ENCODE measurements at regions not wholly inside any gene's neighbourhood (a gene's known extent, or its start where the extent isn't known, plus 50 kb on each side); places are given as distances from the start of the nearest gene placed in this dataset.

- Histone ChIP-seq H3K9me3 (no peaks in the 10 kb centered on the region), H3K27ac (no peak overlapping the region), H3K4me1 (no peaks in the 10 kb centered on the region), H3K36me3 (no peaks in the 10 kb centered on the region), H3K4me3 (no peak overlapping the region), H3K27me3 (no peaks in the 10 kb centered on the region)
- TF ChIP-seq EP300 (IDR thresholded peaks at IDR 0.05): no peak
- no peak for TF ChIP-seq POLR2AphosphoS5 (IDR thresholded peaks at IDR 0.05)
- no peak for TF ChIP-seq CTCF (IDR thresholded peaks at IDR 0.05)
- no peak for TF ChIP-seq POLR2A (IDR thresholded peaks at IDR 0.05)
- DNase-seq: no peak
- WGBS, 2 donors: 93 to 94% methylated on average over 5 of the region's 5 CpGs
- no peak for ATAC-seq (ENCODE audit: low FRiP score in 2 of 2)
Measured at GRCh38 chr2:126403039-126403628, 252.8 kb upstream of the GYPC start.

GRCh38 chr2:126406267-126406666, 249.7 kb upstream of the GYPC start:
- no peaks in the 10 kb centered on the region for H3K36me3 ChIP-seq
- H3K27ac ChIP-seq: no peak overlapping the region
- no peak for TF ChIP-seq CTCF (IDR thresholded peaks at IDR 0.05)
- TF ChIP-seq POLR2A (IDR thresholded peaks at IDR 0.05): no peak
- no peak for TF ChIP-seq EP300 (IDR thresholded peaks at IDR 0.05)
- TF ChIP-seq POLR2AphosphoS5 (IDR thresholded peaks at IDR 0.05): no peak
- 74 to 78% methylated on average over 4 of the region's 4 CpGs for WGBS, 2 donors
- no peak for ATAC-seq (ENCODE audit: low FRiP score in 2 of 2)
- no peak overlapping the region for H3K4me3 ChIP-seq
- H3K9me3 ChIP-seq: no peaks in the 10 kb centered on the region
- no peaks in the 10 kb centered on the region for H3K27me3 ChIP-seq
- no peaks in the 10 kb centered on the region for H3K4me1 ChIP-seq
- DNase-seq: no peak

- no peak overlapping the region for H3K4me3 ChIP-seq
- no peak for DNase-seq
- no peak for ATAC-seq (ENCODE audit: low FRiP score in 2 of 2)
- TF ChIP-seq EP300 (IDR thresholded peaks at IDR 0.05): no peak
- TF ChIP-seq CTCF (IDR thresholded peaks at IDR 0.05): no peak
- no peak for TF ChIP-seq POLR2A (IDR thresholded peaks at IDR 0.05)
- TF ChIP-seq POLR2AphosphoS5 (IDR thresholded peaks at IDR 0.05): no peak
- no peaks in the 10 kb centered on the region for H3K4me1 ChIP-seq
- no peaks in the 10 kb centered on the region for H3K36me3 ChIP-seq
- no peak overlapping the region for H3K27ac ChIP-seq
- no peaks in the 10 kb centered on the region for H3K27me3 ChIP-seq
- H3K9me3 ChIP-seq: no peaks in the 10 kb centered on the region
Measured at GRCh38 chr2:126408671-126409070, 247.3 kb upstream of the GYPC start.

- Histone ChIP-seq H3K4me3 (no peak overlapping the region), H3K4me1 (no peaks in the 10 kb centered on the region), H3K9me3 (no peaks in the 10 kb centered on the region), H3K36me3 (no peaks in the 10 kb centered on the region), H3K27me3 (no peaks in the 10 kb centered on the region), H3K27ac (no peak overlapping the region)
- WGBS, 2 donors: 63 to 68% methylated on average over 3 of the region's 3 CpGs
- ATAC-seq (ENCODE audit: low FRiP score in 2 of 2) (no peak), DNase-seq (no peak)
- TF ChIP-seq EP300 (IDR thresholded peaks at IDR 0.05) (no peak), POLR2AphosphoS5 (IDR thresholded peaks at IDR 0.05) (no peak), POLR2A (IDR thresholded peaks at IDR 0.05) (no peak), CTCF (IDR thresholded peaks at IDR 0.05) (no peak)
Measured at GRCh38 chr2:126409850-126410249, 246.1 kb upstream of the GYPC start.

GRCh38 chr2:126413079-126413478, 242.9 kb upstream of the GYPC start:
- H3K4me3 ChIP-seq: no peak overlapping the region
- 79 to 86% methylated on average over 4 of the region's 4 CpGs for WGBS, 2 donors
- TF ChIP-seq POLR2AphosphoS5 (IDR thresholded peaks at IDR 0.05): no peak
- TF ChIP-seq CTCF (IDR thresholded peaks at IDR 0.05): no peak
- TF ChIP-seq EP300 (IDR thresholded peaks at IDR 0.05): no peak
- TF ChIP-seq POLR2A (IDR thresholded peaks at IDR 0.05): no peak

More at GRCh38 chr2:126413079-126413478, 242.9 kb upstream of the GYPC start:
- Histone ChIP-seq H3K9me3 (peaks cover 0 to 7% (median 0%) of the 10 kb centered on the region in 4 donors), H3K27ac (no peak overlapping the region), H3K36me3 (no peaks in the 10 kb centered on the region), H3K27me3 (no peaks in the 10 kb centered on the region), H3K4me1 (no peaks in the 10 kb centered on the region)
- ATAC-seq (ENCODE audit: low FRiP score in 2 of 2) (no peak), DNase-seq (no peak)
